OCI-LY1 (cell line): ENCODE measurements at regions not wholly inside any gene's neighbourhood (a gene's known extent, or its start where the extent isn't known, plus 50 kb on each side); places are given as distances from the start of the nearest gene placed in this dataset.

Experiments
- EZH2 ChIP-seq: fragments of 200-600 bp; sonication (generic), shearing (Covaris generic); IDR thresholded peaks from 2 replicates; pipeline ENCODE4 v1.8.0; 2017; ENCODE audit warnings: borderline replicate concordance, mixed run types, mild to moderate bottlenecking, antibody characterized with exemption, low read length, moderate library complexity, mixed read lengths
- TF ChIP-seq, protein P1 (sequence below): fragments of 200-600 bp; sonication (generic), shearing (Covaris generic); IDR thresholded peaks from 2 replicates; pipeline ENCODE4 v1.5.1; 2017; ENCODE audit warnings: mild to moderate bottlenecking, antibody characterized with exemption, low read length, moderate library complexity, mixed read lengths

DNA sequence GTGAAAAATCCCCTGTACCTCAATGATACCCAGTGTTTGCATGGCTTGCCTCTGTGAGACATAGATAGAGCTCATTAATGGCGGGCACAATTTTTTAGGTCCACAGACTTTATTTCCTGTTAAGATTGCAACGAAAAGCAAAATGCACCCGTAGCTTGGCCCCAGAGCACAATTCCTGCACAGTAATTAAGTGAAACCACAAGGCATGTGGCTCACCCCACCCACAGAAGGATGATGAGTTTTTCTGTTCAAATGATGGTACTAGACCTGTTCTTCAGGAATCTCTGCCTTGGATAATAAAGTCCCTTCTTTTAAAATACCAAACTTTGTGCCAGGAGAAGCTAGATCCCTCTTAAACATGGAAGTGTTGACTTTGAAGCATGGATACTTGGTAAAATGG, 738.1 kb downstream of the QKI start:
- TF ChIP-seq, protein P1, sequence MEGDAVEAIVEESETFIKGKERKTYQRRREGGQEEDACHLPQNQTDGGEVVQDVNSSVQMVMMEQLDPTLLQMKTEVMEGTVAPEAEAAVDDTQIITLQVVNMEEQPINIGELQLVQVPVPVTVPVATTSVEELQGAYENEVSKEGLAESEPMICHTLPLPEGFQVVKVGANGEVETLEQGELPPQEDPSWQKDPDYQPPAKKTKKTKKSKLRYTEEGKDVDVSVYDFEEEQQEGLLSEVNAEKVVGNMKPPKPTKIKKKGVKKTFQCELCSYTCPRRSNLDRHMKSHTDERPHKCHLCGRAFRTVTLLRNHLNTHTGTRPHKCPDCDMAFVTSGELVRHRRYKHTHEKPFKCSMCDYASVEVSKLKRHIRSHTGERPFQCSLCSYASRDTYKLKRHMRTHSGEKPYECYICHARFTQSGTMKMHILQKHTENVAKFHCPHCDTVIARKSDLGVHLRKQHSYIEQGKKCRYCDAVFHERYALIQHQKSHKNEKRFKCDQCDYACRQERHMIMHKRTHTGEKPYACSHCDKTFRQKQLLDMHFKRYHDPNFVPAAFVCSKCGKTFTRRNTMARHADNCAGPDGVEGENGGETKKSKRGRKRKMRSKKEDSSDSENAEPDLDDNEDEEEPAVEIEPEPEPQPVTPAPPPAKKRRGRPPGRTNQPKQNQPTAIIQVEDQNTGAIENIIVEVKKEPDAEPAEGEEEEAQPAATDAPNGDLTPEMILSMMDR = no peak
- no peak for TF ChIP-seq EZH2
